H1 (cell line): ENCODE measurements at regions not wholly inside any gene's neighbourhood (a gene's known extent, or its start where the extent isn't known, plus 50 kb on each side); places are given as distances from the start of the nearest gene placed in this dataset.

ENCODE experiments used
- CTCF ChIA-PET: fragments of 300-600 bp; sonication (Branson Sonifier 250); formaldehyde crosslinking; loops from one replicate; lab custom pipeline; 2021; ENCODE audit not compliant: partially characterized antibody; lab: Charles Lee
- POLR2A ChIA-PET: fragments of 300-600 bp; sonication (Branson Sonifier 250); formaldehyde crosslinking; loops from one replicate; lab custom pipeline; 2021; ENCODE audit warnings: inconsistent platforms; ENCODE audit not compliant: partially characterized antibody; lab: Charles Lee
- DNase-seq, 2 experiments: peaks; one replicate each; pipeline versions ENCODE4 v3.0.0 to v3.0.0-alpha.2; 2010 to 2022; ENCODE audit warnings: low spot score in 2 of 2, low read depth in 1 of 2, mixed read lengths in 1 of 2
- FAIRE-seq: peaks from 2 replicates; lab custom pipeline; 2011; peaks lifted over from hg19 to GRCh38; lab: Jason Lieb, UNC
- H2AFZ ChIP-seq: 2 replicates; pipeline ENCODE4 v1.8.1; 2012; ENCODE audit warnings: low read length, inconsistent platforms
- H2AK5ac ChIP-seq: 2 replicates; pipeline ENCODE4 v1.6.1; 2013; ENCODE audit warnings: low read depth, low read length
- H2BK120ac ChIP-seq: replicated peaks from 2 replicates; pipeline ENCODE3; 2013; ENCODE audit warnings: low read depth, low read length, inconsistent platforms
- H2BK12ac ChIP-seq: 2 replicates; pipeline ENCODE4 v1.6.1; 2013; ENCODE audit warnings: low read depth, low read length
- H2BK15ac ChIP-seq: 2 replicates; pipeline ENCODE4 v1.6.1; 2013; ENCODE audit warnings: low read length
- H2BK20ac ChIP-seq: 2 replicates; pipeline ENCODE4 v1.6.1; 2013; ENCODE audit warnings: low read length
- H2BK5ac ChIP-seq: 2 replicates; pipeline ENCODE4 v1.6.1; 2013; ENCODE audit warnings: low read depth, low read length
- H3K14ac ChIP-seq: 2 replicates; pipeline ENCODE4 v1.6.1; 2013; ENCODE audit warnings: inconsistent platforms; ENCODE audit not compliant: insufficient read length
- H3K18ac ChIP-seq: 2 replicates; pipeline ENCODE4 v1.6.1; 2013; ENCODE audit warnings: low read length; ENCODE audit errors: extremely low read depth
- H3K23ac ChIP-seq: 2 replicates; pipeline ENCODE4 v1.6.1; 2013; ENCODE audit warnings: inconsistent platforms; ENCODE audit not compliant: insufficient read length
- H3K23me2 ChIP-seq: 2 replicates; pipeline ENCODE4 v1.6.1; 2013; ENCODE audit warnings: low read depth, low read length
- H3K27ac ChIP-seq: 2 replicates; pipeline ENCODE4 v1.6.1; 2011; ENCODE audit warnings: low read depth, low read length, inconsistent platforms
- H3K27me3 ChIP-seq, 4 experiments: replicated peaks in 1 of 4; 1 replicate in 1 of 4; 2 replicates in 3 of 4; pipeline versions ENCODE4 v1.6.1 to v1.8.1; 2011 to 2013; ENCODE audit warnings: low read length in 3 of 4, mild to moderate bottlenecking in 3 of 4, inconsistent platforms in 2 of 4, mixed read lengths in 2 of 4, moderate library complexity in 1 of 4; ENCODE audit not compliant: control insufficient read depth in 3 of 4, insufficient read depth in 3 of 4; ENCODE audit errors: extremely low read depth in 1 of 4
- H3K36me3 ChIP-seq, 4 experiments: 2 replicates each; pipeline versions ENCODE4 v1.6.1 to v1.8.1; 2011 to 2013; ENCODE audit warnings: mild to moderate bottlenecking in 4 of 4, low read length in 3 of 4, moderate library complexity in 2 of 4, control low read depth in 1 of 4, inconsistent platforms in 1 of 4; ENCODE audit not compliant: insufficient read depth in 4 of 4, control insufficient read depth in 2 of 4
- H3K4ac ChIP-seq: replicated peaks from 2 replicates; pipeline ENCODE3; 2013; ENCODE audit warnings: low read length, low read depth, mixed read lengths, inconsistent platforms; ENCODE audit not compliant: insufficient read length
- H3K4me1 ChIP-seq, 4 experiments: replicated peaks in 1 of 4; 1 replicate in 1 of 4; 2 replicates in 3 of 4; pipeline versions ENCODE4 v1.6.1 to v1.8.1; 2011 to 2013; ENCODE audit warnings: low read length in 3 of 4, inconsistent platforms in 2 of 4, mixed read lengths in 1 of 4; ENCODE audit not compliant: insufficient read depth in 4 of 4, control insufficient read depth in 3 of 4
- H3K4me2 ChIP-seq, 2 experiments: 2 replicates each; pipeline versions ENCODE4 v1.6.1 to v1.8.1; 2011 to 2013; ENCODE audit warnings: low read depth in 2 of 2, low read length in 2 of 2, control low read depth in 1 of 2, inconsistent platforms in 1 of 2, mild to moderate bottlenecking in 1 of 2; ENCODE audit not compliant: insufficient read depth in 1 of 2
- H3K4me3 ChIP-seq, 4 experiments: fragments of 200-600, 300-600 bp in 1 of 4; sonication (generic), shearing (Covaris generic), sonication (Bioruptor Twin) in 1 of 4; 2 replicates each; pipeline versions ENCODE4 v1.5.1 to v1.8.1; 2011 to 2016; ENCODE audit warnings: low read length in 4 of 4, low read depth in 3 of 4, control low read depth in 2 of 4, inconsistent platforms in 2 of 4, mild to moderate bottlenecking in 2 of 4, mixed read lengths in 1 of 4, moderate library complexity in 1 of 4; ENCODE audit not compliant: insufficient read depth in 2 of 4; ENCODE audit errors: extremely low read depth in 1 of 4
- H3K56ac ChIP-seq: replicated peaks from 2 replicates; pipeline ENCODE3; 2013; ENCODE audit warnings: low read depth, mild to moderate bottlenecking, mixed read lengths, low read length, inconsistent platforms; ENCODE audit not compliant: insufficient read length
- H3K79me1 ChIP-seq: 2 replicates; pipeline ENCODE4 v1.6.1; 2013; ENCODE audit warnings: low read depth, low read length, control low read depth
- H3K79me2 ChIP-seq, 2 experiments: 2 replicates each; pipeline versions ENCODE4 v1.6.1 to v1.8.1; 2012 to 2013; ENCODE audit warnings: low read length in 2 of 2, mild to moderate bottlenecking in 2 of 2, inconsistent platforms in 1 of 2; ENCODE audit not compliant: insufficient read depth in 2 of 2, control insufficient read depth in 1 of 2
- H3K9ac ChIP-seq, 4 experiments: replicated peaks in 1 of 4; 1 replicate in 1 of 4; 2 replicates in 3 of 4; pipeline versions ENCODE4 v1.6.1 to v1.8.1; 2011 to 2013; ENCODE audit warnings: low read depth in 3 of 4, low read length in 3 of 4, control low read depth in 2 of 4, mild to moderate bottlenecking in 2 of 4, moderate library complexity in 2 of 4, inconsistent platforms in 1 of 4; ENCODE audit errors: extremely low read depth in 1 of 4
- H3K9me3 ChIP-seq, 2 experiments: 2 replicates each; pipeline versions ENCODE4 v1.6.1 to v1.8.1; 2012 to 2013; ENCODE audit warnings: mild to moderate bottlenecking in 2 of 2, moderate library complexity in 2 of 2, control low read depth in 1 of 2, inconsistent platforms in 1 of 2, low read depth in 1 of 2, low read length in 1 of 2, mixed read lengths in 1 of 2; ENCODE audit not compliant: insufficient read depth in 2 of 2
- H4K20me1 ChIP-seq, 2 experiments: replicated peaks in 1 of 2; 2 replicates each; pipeline versions ENCODE3 to v1.8.1; 2011 to 2013; ENCODE audit warnings: inconsistent platforms in 2 of 2, low read length in 2 of 2, mild to moderate bottlenecking in 1 of 2; ENCODE audit not compliant: insufficient read depth in 2 of 2, control insufficient read depth in 1 of 2
- H4K5ac ChIP-seq: 2 replicates; pipeline ENCODE4 v1.6.1; 2013; ENCODE audit warnings: low read length, low read depth, mixed read lengths, inconsistent platforms; ENCODE audit not compliant: insufficient read length
- H4K8ac ChIP-seq: 2 replicates; pipeline ENCODE4 v1.8.0; 2013; ENCODE audit warnings: mild to moderate bottlenecking, moderate library complexity, low read length, inconsistent platforms; ENCODE audit not compliant: insufficient read depth; ENCODE audit errors: extremely low read depth
- H4K91ac ChIP-seq: replicated peaks from 2 replicates; pipeline ENCODE3; 2013; ENCODE audit warnings: low read length, mixed read lengths, inconsistent platforms; ENCODE audit not compliant: insufficient read length
- ASH2L ChIP-seq: fragments of 200-600, 300-600 bp; sonication (generic); IDR thresholded peaks from one replicate; pipeline ENCODE4 v1.7.1; 2017; ENCODE audit warnings: low read length
- CHD1 ChIP-seq: IDR thresholded peaks from 2 replicates; pipeline ENCODE4 v1.6.1; 2012; ENCODE audit warnings: low read depth, low read length, improper control_type of control experiment
- CHD2 ChIP-seq: IDR thresholded peaks from 2 replicates; pipeline ENCODE4 v1.6.1; 2012; ENCODE audit warnings: low read length, improper control_type of control experiment
- FOSL1 ChIP-seq: IDR thresholded peaks from 2 replicates; pipeline ENCODE4 v1.6.1; 2011; ENCODE audit warnings: mild to moderate bottlenecking, low read depth, low read length, moderate library complexity; ENCODE audit not compliant: insufficient read depth
- NANOG ChIP-seq: IDR thresholded peaks from 2 replicates; pipeline ENCODE4 v1.6.1; 2011; ENCODE audit warnings: low read length, low read depth, mild to moderate bottlenecking, inconsistent platforms; ENCODE audit not compliant: insufficient read depth, poor library complexity, severe bottlenecking
- WGBS, 2 experiments: shearing (Covaris generic) in 1 of 2; methylation state at CpG; one replicate each; pipeline versions ENCODE4 v1.1.6 to v1.1.7; 2013 to 2015; ENCODE audit warnings: low lambda C conversion rate in 2 of 2, mixed read lengths in 2 of 2, inconsistent platforms in 1 of 2, low coverage in 1 of 2, missing lambda C conversion rate in 1 of 2; ENCODE audit not compliant: insufficient replicate concordance in 2 of 2, insufficient coverage in 1 of 2, insufficient read length in 1 of 2; ENCODE audit errors: extremely low coverage in 1 of 2, missing lambda C conversion rate in 1 of 2; 5-methylcytosine and 5-hydroxymethylcytosine counted together
- TF ChIP-seq, protein P1 (sequence below): IDR thresholded peaks from 2 replicates; pipeline ENCODE4 v1.6.1; 2012; ENCODE audit warnings: inconsistent platforms

DNA sequence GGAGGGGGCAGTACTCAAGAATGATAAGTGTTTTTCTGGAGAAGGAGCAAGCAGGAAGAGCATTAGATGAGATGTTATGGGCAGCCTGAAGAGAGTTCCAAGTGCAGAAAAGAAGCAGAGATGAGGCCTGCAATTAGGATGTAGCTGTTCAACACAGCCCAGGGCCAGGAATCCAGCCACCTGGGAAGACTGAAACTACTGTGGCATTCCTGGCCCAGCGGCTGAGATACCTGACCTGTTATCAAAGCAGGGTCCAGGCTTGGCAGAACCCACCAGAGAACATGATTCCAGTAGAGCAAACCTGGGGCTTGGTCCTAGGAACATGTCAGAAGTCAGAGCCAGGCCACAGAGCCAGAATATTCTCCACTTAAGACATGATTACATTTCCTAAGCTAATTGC, 73.3 kb upstream of the LRCH1 start:
- Histone ChIP-seq H3K9ac (no peak overlapping the region), H3K79me1 (no peaks in the 10 kb centered on the region), H2BK120ac (no peak overlapping the region), H3K56ac (no peak overlapping the region), H2BK20ac (no peak overlapping the region), H3K27me3 (no peaks in the 10 kb centered on the region), H3K4ac (no peak overlapping the region), H4K8ac (no peak overlapping the region), H3K36me3 (no peaks in the 10 kb centered on the region), H3K27ac (no peak overlapping the region), H3K4me3 (no peak overlapping the region), H3K4me2 (no peak overlapping the region), H3K14ac (no peak overlapping the region), H4K20me1 (no peaks in the 10 kb centered on the region), H4K5ac (no peak overlapping the region), H3K79me2 (no peaks in the 10 kb centered on the region), H2BK5ac (no peak overlapping the region), H3K18ac (no peak overlapping the region), H2AFZ (no peak overlapping the region), H3K4me1 (no peaks in the 10 kb centered on the region), H3K23ac (no peak overlapping the region), H2BK12ac (no peak overlapping the region), H4K91ac (no peak overlapping the region), H2BK15ac (no peak overlapping the region), H3K23me2 (no peaks in the 10 kb centered on the region), H3K9me3 (no peaks in the 10 kb centered on the region), H2AK5ac (no peak overlapping the region)
- TF ChIP-seq CHD1: no peak
- TF ChIP-seq FOSL1: no peak
- TF ChIP-seq, protein P1, sequence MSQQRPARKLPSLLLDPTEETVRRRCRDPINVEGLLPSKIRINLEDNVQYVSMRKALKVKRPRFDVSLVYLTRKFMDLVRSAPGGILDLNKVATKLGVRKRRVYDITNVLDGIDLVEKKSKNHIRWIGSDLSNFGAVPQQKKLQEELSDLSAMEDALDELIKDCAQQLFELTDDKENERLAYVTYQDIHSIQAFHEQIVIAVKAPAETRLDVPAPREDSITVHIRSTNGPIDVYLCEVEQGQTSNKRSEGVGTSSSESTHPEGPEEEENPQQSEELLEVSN: no peak
- TF ChIP-seq NANOG: no peak
- TF ChIP-seq CHD2: no peak
- no peak for TF ChIP-seq ASH2L
- WGBS, 2 experiments: 91% methylated on average over 1 of the region's 1 CpG; no CpG with 5 or more reads in 1 of the 2 experiments
- FAIRE-seq (no peak), DNase-seq (no peak)
- ChIA-PET POLR2A (no interaction called here), CTCF (interaction anchor here (0.6 to 1.1 kb wide), 4 partner anchors 10 to 1216 kb away, joined by 3 to 4 read pairs (median 3); no protein-coding TSS in a partner anchor)
